ENCODE measurements at regions not wholly inside any gene's neighbourhood (a gene's known extent, or its start where the extent isn't known, plus 50 kb on each side); places are given as distances from the start of the nearest gene placed in this dataset.
A peak's percentile ranks its signal among the peaks of the same experiment; 100 is the strongest.
"Not testable (repeated sequence)": the region's sequence is repeated elsewhere in the genome, so short reads cannot be mapped to it uniquely, and the experiment has no call there.

GRCh38 chr7:73244782-73245311 is 63.8 kb downstream of the NSUN5 start:
- H3K4me3 ChIP-seq (ENCODE audit: low read depth, low read length, poor library complexity, severe bottlenecking); H3K79me2 ChIP-seq (ENCODE audit: insufficient read depth, low read depth, low read length); H3K4me2 ChIP-seq (ENCODE audit: low read length); H4K20me1 ChIP-seq (ENCODE audit: insufficient read depth, low read length); H3K9me3 ChIP-seq (ENCODE audit: low read length); DNase-seq (ENCODE audit: low spot score); H3K27ac ChIP-seq (ENCODE audit: low read depth, low read length, poor library complexity, severe bottlenecking); H3K4me1 ChIP-seq (ENCODE audit: insufficient read depth, low read length, poor library complexity, severe bottlenecking); H3K36me3 ChIP-seq (ENCODE audit: insufficient read depth, low read length); CTCF ChIA-PET (ENCODE audit: unreplicated experiment); POLR2A ChIA-PET; intact Hi-C loops (cut with micrococcal nuclease; ENCODE audit: unreplicated experiment); BruUV-seq (replicated peaks); H3K9me2 ChIP-seq (ENCODE audit: insufficient read depth, low read length); H2AFZ ChIP-seq (ENCODE audit: low read length): not testable (repeated sequence)

- CTCF ChIA-PET (ENCODE audit: unreplicated experiment); POLR2A ChIA-PET; H3K36me3 ChIP-seq (ENCODE audit: insufficient read depth, low read length); intact Hi-C loops (cut with micrococcal nuclease; ENCODE audit: unreplicated experiment); H3K27ac ChIP-seq (ENCODE audit: low read depth, low read length, poor library complexity, severe bottlenecking); H3K4me2 ChIP-seq (ENCODE audit: low read length); H3K4me1 ChIP-seq (ENCODE audit: insufficient read depth, low read length, poor library complexity, severe bottlenecking); H2AFZ ChIP-seq (ENCODE audit: low read length); H4K20me1 ChIP-seq (ENCODE audit: insufficient read depth, low read length); H3K9me3 ChIP-seq (ENCODE audit: low read length); H3K79me2 ChIP-seq (ENCODE audit: insufficient read depth, low read depth, low read length); H3K9me2 ChIP-seq (ENCODE audit: insufficient read depth, low read length); DNase-seq (ENCODE audit: low spot score); BruUV-seq (replicated peaks): not testable (repeated sequence)
- peak overlapping the region; percentile 34 for H3K4me3 ChIP-seq (ENCODE audit: low read depth, low read length, poor library complexity, severe bottlenecking)
These were observed 73.5 kb downstream of the NSUN5 start for GRCh38 chr7:73234994-73235717.

- H3K9me2 ChIP-seq (ENCODE audit: insufficient read depth, low read length); intact Hi-C loops (cut with micrococcal nuclease; ENCODE audit: unreplicated experiment); CTCF ChIA-PET (ENCODE audit: unreplicated experiment); H3K27ac ChIP-seq (ENCODE audit: low read depth, low read length, poor library complexity, severe bottlenecking); BruUV-seq (replicated peaks); H3K36me3 ChIP-seq (ENCODE audit: insufficient read depth, low read length); DNase-seq (ENCODE audit: low spot score); H3K4me2 ChIP-seq (ENCODE audit: low read length); H4K20me1 ChIP-seq (ENCODE audit: insufficient read depth, low read length); POLR2A ChIA-PET; H3K4me3 ChIP-seq (ENCODE audit: low read depth, low read length, poor library complexity, severe bottlenecking); H3K4me1 ChIP-seq (ENCODE audit: insufficient read depth, low read length, poor library complexity, severe bottlenecking); H2AFZ ChIP-seq (ENCODE audit: low read length); H3K79me2 ChIP-seq (ENCODE audit: insufficient read depth, low read depth, low read length); H3K9me3 ChIP-seq (ENCODE audit: low read length): not testable (repeated sequence)
These were observed 82.9 kb downstream of the NSUN5 start for GRCh38 chr7:73225745-73226144.

- DNase-seq (ENCODE audit: low spot score); intact Hi-C loops (cut with micrococcal nuclease; ENCODE audit: unreplicated experiment); H3K9me3 ChIP-seq (ENCODE audit: low read length); H3K4me2 ChIP-seq (ENCODE audit: low read length); H3K4me3 ChIP-seq (ENCODE audit: low read depth, low read length, poor library complexity, severe bottlenecking); H3K27ac ChIP-seq (ENCODE audit: low read depth, low read length, poor library complexity, severe bottlenecking); H3K79me2 ChIP-seq (ENCODE audit: insufficient read depth, low read depth, low read length); H3K9me2 ChIP-seq (ENCODE audit: insufficient read depth, low read length); H3K36me3 ChIP-seq (ENCODE audit: insufficient read depth, low read length); H2AFZ ChIP-seq (ENCODE audit: low read length); H4K20me1 ChIP-seq (ENCODE audit: insufficient read depth, low read length); H3K4me1 ChIP-seq (ENCODE audit: insufficient read depth, low read length, poor library complexity, severe bottlenecking); CTCF ChIA-PET (ENCODE audit: unreplicated experiment); POLR2A ChIA-PET: not testable (repeated sequence)
- BruUV-seq (replicated peaks) = TSS peak; percentile 94
These were observed 86.9 kb downstream of the NSUN5 start for GRCh38 chr7:73221724-73222123.

- H3K4me2 ChIP-seq (ENCODE audit: low read length); H3K79me2 ChIP-seq (ENCODE audit: insufficient read depth, low read depth, low read length); H3K9me3 ChIP-seq (ENCODE audit: low read length); H3K9me2 ChIP-seq (ENCODE audit: insufficient read depth, low read length); H3K4me3 ChIP-seq (ENCODE audit: low read depth, low read length, poor library complexity, severe bottlenecking); POLR2A ChIA-PET; H4K20me1 ChIP-seq (ENCODE audit: insufficient read depth, low read length); BruUV-seq (replicated peaks); H3K36me3 ChIP-seq (ENCODE audit: insufficient read depth, low read length); CTCF ChIA-PET (ENCODE audit: unreplicated experiment); H3K27ac ChIP-seq (ENCODE audit: low read depth, low read length, poor library complexity, severe bottlenecking); DNase-seq (ENCODE audit: low spot score); H3K4me1 ChIP-seq (ENCODE audit: insufficient read depth, low read length, poor library complexity, severe bottlenecking); intact Hi-C loops (cut with micrococcal nuclease; ENCODE audit: unreplicated experiment); H2AFZ ChIP-seq (ENCODE audit: low read length): not testable (repeated sequence)
These were observed 87.8 kb downstream of the NSUN5 start for GRCh38 chr7:73220766-73221370.

- POLR2A ChIA-PET; BruUV-seq (replicated peaks): not testable (repeated sequence)
These were observed 88.3 kb downstream of the NSUN5 start for GRCh38 chr7:73220357-73220756.

More at GRCh38 chr7:73220357-73220756, 88.3 kb downstream of the NSUN5 start:
- H3K9me3 ChIP-seq (ENCODE audit: low read length); intact Hi-C loops (cut with micrococcal nuclease; ENCODE audit: unreplicated experiment); H3K79me2 ChIP-seq (ENCODE audit: insufficient read depth, low read depth, low read length); H3K27ac ChIP-seq (ENCODE audit: low read depth, low read length, poor library complexity, severe bottlenecking); H3K4me2 ChIP-seq (ENCODE audit: low read length); H3K4me3 ChIP-seq (ENCODE audit: low read depth, low read length, poor library complexity, severe bottlenecking); CTCF ChIA-PET (ENCODE audit: unreplicated experiment); H2AFZ ChIP-seq (ENCODE audit: low read length); H3K4me1 ChIP-seq (ENCODE audit: insufficient read depth, low read length, poor library complexity, severe bottlenecking); H3K36me3 ChIP-seq (ENCODE audit: insufficient read depth, low read length); DNase-seq (ENCODE audit: low spot score); H3K9me2 ChIP-seq (ENCODE audit: insufficient read depth, low read length); H4K20me1 ChIP-seq (ENCODE audit: insufficient read depth, low read length): not testable (repeated sequence)
